HG02642 (cell line): ENCODE measurements at regions not wholly inside any gene's neighbourhood (a gene's known extent, or its start where the extent isn't known, plus 50 kb on each side); places are given as distances from the start of the nearest gene placed in this dataset.
"Not testable (repeated sequence)": the region's sequence is repeated elsewhere in the genome, so short reads cannot be mapped to it uniquely, and the experiment has no call there.

Experiments used
- ATAC-seq: cut with Tn5 transposase; IDR thresholded peaks from one replicate; pipeline ENCODE4 v1.9.1; 2021; ENCODE audit warnings: mild to moderate bottlenecking; ENCODE audit not compliant: unreplicated experiment, poor library complexity

DNA sequence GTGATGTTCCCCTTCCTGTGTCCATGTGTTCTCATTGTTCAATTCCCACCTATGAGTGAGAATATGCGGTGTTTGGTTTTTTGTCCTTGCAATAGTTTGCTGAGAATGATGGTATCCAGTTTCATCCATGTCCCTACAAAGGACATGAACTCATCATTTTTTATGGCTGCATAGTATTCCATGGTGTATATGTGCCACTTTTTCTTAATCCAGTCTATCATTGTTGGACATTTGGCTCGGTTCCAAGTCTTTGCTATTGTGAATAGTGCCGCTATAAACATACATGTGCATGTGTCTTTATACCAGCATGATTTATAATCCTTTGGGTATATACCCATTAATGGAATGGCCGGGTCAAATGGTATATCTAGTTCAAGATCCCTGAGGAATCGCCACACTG is 229.4 kb downstream of the HTR1A start:
- ATAC-seq: not testable (repeated sequence)

DNA sequence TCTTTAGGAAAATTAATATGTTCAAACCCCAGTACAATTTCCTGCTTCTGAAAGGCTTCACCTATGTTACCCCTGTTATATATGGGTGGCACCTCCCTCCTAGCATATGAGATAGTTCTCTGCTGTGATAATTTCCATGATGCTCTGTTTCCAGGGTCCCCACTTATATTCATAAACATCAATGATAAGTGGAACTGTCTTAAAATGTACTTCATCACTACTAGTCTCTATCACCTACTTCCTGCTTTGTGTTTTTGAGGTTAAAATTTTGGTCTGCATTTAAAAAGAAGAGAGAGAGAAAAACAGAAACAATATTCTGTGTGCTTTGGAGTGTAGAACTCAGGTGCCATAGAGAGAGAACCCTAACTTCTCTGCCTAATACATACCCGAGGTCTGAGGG is 234.7 kb downstream of the HTR1A start:
- peak; percentile 46 for ATAC-seq

DNA sequence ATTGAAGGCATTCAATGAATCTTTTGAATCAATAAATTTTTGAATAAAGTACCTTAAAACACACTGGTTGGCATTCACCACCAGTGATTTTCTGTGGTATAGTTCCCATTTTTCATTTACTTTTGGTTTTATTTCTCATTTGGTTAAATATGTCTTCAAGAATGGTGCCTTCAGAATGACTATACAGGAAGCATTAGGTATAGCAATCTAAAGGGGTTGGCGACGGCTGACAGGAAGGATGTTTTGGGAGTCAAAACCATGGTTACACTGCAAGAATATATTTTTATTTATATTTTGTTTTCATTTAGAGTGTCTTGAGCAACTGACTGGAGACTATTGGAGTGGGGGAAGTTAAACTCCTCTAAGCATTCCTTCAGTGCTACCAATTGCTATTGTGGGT is 235.7 kb downstream of the HTR1A start:
- ATAC-seq: peak; percentile 61

DNA sequence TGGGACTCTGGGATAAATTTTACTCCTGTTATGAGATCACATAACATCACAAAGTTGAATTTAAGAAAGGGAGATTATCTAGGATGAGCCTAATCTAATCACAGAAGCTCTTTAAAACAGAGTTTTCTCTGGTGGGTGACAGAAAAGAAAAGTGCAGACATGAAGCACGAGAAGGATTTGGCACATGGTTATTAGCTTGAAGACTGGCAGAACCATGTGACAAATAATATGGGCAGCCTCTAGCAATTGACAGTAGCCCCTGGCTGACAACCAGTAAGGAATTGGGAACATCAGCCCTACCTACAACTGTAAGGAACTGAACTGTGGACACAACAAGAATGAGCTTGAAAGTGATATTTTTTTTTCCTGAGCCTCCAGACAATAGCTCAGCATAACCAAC is 243.1 kb downstream of the HTR1A start:
- no peak for ATAC-seq

DNA sequence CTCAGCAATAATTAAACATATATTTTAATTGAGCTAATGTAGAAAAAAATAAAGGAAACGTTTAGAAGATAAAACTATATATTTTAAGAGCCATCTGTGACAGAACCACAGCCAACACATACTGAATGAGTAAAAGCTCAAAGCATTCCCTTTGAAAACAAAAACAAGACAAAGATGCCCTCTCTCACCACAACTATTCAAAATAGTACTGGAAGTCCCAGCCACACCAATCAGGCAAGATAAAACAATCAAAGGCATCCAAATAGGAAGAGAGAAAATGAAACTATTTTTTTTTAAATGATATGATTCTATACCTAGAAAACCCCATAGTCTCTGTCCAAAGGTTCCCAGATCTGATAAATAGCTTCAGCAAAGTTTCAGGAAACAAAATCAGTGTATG is 262.0 kb downstream of the HTR1A start:
- ATAC-seq: no peak

DNA sequence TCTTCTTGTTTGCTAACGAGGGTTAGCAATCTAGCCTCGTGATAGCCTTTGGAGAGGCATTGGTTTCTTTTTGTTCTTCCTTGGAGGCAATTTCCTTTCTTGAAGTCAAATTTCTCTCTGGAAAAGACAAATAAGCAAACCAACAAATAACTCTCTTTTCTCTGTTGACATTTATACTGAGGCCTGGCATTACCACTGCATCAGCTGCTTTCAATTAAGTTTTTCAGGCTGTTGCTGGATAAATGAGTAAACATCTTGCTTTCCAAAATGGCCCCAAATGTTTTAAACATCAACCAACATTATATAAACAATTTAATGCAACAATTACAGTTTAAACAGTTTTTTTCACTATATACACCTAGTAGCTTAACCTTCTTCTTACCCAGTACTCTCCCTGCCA is 264.4 kb downstream of the HTR1A start:
- ATAC-seq: no peak

DNA sequence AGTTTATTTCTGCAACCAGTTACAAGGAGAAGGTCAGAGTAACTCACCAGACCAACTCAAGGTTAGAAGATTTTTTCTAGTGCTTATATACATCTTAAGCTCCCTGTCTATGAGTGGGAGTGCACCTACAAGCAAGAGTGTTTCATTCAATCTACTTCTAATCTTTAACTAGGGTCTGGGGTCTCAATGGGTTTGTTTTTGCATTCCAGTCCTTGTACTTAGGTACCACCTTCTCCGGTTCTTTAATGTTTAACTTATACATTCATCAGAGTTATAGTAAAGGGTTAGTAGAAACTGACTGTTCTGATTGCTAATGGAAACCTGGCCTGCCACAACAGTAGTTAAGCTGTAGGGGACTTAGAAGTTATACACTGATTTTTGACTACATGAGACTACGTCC is 271.7 kb downstream of the HTR1A start:
- ATAC-seq: no peak

DNA sequence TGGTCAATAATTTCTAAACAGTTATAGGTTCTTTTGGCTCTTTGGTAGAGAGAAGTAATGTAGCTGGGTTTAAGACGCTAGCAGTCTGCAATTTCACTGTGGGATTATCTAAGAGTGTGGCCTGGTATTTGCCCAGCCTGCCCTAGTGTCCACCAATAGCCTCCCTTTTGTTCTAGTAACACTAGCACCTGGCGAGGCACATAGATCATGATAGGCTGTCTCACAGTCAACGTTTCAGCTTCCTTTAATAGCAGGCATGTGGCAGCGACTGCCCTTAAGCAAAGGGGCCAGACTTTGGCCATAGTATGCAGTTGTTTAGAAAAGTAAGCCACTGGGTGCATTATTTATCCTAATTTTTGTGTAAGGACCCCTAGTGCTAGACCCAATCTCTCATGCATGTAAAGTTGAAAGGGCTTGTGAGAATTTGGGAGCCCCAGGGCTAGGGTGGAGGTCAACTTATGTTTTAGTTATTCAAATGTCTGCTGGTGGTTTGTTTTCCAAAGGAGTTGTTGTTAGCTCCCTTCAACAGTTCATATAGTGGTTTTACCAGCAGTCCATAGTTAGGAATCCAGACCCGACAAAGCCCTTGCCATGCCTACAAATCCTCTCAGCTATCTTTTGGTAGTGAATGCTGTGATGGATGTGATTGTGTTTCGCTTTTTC is 274.3 kb downstream of the HTR1A start:
- ATAC-seq: no peak

DNA sequence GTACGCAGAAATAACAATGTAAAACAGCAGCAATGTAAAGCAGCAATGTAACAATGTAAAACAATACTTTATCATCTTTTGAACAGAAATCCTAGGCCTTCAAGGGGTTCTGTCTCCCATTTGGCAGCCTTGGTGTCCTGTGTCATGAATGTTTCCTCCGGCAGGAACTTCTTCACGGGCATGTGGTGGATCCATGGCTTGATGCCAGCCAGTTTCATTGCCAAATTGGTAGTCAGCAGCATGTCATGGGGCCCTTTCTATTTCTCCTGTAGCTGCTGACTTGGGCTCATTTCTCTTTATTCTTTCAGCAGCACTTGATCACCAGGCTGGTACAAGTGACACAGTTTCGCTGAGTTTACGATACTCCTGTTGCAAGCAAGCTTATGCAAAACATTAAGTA is 275.3 kb downstream of the HTR1A start:
- ATAC-seq: no peak

DNA sequence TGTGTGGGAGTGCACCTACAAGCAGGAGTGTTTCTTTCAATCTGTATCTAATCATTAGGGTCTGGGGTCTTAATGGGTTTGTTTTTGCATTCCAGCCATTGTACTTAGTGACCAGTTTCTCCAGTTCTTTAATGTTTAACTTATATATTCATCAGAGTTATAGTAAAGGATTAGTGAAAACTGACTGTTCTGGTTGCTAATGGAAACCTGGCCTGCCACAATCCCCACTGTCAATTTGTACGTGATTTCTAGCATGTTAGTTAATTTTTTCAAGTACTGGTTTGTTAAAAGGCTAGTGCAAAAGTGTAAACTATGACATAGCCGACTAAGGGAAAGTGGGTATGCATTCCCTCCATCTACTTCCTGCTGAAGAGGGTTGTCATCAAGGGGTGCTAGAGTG is 276.1 kb downstream of the HTR1A start:
- no peak for ATAC-seq

DNA sequence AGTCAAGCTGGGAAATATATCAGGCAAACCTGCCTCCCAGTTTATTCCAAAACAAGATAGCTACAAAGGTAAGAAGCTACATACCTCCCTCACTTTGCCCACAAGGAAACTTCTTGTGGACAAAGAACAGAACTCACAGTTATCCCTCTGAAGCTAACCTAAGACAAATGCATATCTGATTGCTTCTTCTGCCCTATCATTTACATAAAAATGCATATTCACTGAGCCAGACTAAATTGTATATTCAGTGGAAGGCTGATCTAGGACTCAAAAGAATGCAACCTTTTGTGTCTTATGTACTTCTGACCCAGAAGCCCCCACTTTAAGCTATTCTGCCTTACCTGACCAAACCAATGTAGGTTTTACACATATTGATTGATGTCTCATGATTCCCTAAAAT is 276.8 kb downstream of the HTR1A start:
- ATAC-seq: no peak

DNA sequence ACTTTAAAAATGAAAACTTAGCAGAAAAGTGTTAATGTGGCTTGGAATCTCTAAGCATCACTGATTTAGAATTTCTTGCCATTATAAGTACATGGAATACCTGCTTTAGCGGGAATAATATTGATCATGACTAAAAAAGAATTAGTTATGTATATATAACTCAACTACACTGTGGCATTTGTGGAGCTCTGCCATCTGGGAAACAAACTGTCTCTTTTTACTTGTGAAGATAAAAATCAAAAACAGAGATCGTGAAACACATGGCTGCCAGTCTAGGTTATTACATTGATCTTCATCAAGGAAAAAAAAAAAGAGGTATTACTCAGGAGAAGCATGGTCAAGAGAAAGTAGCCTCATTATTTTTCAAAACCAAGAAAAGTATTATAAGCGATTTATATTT is 287.4 kb downstream of the HTR1A start:
- ATAC-seq: no peak

DNA sequence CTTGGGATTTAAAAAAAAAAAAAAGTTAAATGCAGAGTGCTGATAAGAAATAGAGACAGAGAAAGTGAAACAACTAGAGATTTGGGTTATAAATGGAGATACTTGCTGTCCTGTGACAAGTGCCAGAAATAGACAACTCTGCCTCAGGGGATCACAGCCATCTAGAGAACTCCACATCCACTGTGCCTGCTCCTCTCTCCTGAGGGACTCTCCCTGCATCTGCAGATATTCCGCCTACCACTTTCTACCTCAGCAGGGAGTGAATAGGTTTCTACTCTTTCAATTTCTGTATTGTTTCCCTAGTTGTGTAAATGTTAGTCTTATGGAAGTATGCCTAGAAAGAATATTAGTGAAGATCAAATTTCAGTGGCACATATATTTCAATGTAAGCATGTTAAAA is 307.2 kb downstream of the HTR1A start:
- ATAC-seq: no peak

DNA sequence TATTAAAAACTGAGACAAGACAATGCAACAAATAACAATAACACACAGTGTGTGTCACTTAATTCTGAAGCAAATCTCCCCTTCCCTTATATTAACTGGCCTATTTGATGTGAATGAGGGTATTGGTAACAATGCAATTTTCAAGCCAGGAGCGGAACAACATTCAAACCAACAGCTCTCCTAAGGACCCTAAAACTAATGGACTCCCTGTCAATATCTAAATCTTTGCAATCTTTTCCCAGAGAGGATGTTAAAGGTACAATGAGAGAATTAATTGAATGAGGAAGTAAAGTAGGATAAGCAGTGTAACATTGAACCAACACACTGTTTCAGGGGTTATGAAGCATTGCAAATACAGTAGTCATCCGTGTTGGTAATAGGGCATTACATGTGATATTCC is 311.7 kb downstream of the HTR1A start:
- ATAC-seq: no peak

DNA sequence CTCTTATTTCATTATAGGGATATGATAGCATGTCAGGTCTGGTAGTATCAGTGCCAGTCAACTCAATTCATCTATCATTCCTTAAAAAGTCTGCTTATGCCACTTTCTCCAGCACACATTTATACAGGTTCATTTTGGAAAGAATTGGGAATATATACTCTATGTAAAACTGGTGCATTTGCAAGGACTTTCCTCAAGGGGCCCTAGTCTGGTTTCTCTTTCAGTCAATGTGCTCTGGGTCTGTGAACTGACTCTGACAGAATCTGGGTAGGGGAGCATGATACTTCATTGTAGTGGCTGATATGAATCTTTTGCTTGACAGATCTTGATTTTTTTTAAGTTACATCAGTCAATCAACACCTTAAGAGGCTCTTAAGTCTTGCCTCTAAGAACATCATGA is 313.9 kb downstream of the HTR1A start:
- no peak for ATAC-seq

DNA sequence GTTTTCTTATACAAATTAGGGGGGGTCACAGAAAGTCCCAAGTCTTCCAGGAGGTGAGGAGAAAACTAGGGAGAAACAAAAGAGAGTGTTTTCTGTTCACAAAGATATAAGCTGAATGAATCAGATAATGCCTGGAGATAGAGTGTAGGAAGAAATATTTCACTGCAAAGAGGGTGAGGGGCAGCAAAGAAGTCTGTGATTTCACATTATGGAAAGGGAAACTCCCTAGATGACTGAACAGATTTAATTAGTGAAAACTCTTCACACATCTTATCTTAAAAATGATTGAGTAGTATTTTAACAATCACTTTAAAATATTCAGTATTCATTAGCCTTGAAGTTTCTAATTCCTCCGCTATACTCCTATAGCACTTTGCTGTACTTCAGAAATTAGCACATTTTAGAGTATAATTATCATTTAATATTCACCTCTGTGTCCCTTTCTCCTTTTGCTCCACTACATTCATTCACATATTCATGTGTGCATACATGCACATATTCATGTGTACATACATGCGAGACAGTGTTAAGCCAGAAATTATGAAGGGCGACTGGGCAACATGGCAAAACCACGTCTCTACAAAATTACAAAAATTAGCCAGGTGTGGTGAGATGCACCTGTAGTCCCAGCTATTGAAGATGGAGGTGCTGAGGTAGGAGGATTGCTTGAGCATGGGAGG is 332.2 kb downstream of the HTR1A start:
- no peak for ATAC-seq

DNA sequence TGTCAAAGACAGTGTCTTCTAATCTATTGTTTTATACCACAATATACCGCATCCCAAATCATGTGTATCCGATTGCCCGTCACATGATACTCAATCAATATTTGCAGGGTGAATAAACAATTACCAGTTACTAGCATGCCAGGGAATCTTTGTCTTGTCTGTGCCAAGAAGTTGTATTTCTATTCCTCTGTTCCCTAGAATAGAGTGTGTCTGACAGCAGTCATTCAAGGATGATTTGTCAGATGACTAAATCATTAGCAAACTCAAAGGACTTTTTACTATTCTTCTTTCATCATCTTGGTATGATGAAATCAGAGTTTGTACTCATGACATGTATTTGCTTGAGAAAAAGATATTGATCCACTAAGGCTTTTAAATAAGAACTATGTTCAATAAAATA is 348.8 kb downstream of the HTR1A start:
- ATAC-seq: no peak

DNA sequence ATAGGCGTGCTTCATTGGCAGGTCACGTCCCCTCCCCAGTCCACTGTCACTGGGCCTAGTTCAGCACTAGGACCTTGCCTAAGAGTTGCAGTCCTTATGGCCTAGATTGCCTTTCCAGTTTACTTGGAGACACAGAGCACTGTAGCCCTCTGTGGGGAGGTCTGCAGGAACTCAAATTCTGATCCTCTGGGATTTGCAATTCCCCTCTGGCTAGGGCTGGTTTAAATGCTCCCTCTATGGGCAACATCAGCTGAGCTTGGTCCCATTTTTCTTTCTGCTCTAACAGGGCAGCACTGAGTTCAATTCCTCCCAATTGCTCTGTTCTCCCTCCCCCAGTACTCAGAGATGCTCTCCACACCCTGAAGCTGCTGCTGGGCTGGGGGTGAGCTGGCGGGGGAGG is 358.2 kb downstream of the HTR1A start:
- ATAC-seq: no peak

DNA sequence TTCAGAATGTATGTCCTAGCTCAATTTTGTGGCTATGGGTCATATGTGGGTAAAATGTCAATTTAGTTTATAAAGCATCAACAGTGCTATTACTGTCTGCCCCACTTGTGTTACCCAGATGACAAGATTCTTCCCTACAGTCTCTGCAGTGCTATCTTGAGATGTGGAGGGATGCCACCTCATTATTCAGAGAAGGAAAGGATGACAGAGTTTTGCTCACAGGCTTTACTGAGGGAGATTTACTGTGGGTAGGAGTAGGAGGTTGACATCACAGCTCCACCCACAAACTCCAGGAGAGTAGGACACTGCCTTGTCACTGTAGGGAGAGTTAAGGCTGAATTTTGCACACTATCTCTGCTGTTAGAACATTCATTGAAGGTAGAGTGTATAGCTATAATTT is 359.3 kb downstream of the HTR1A start:
- no peak for ATAC-seq

DNA sequence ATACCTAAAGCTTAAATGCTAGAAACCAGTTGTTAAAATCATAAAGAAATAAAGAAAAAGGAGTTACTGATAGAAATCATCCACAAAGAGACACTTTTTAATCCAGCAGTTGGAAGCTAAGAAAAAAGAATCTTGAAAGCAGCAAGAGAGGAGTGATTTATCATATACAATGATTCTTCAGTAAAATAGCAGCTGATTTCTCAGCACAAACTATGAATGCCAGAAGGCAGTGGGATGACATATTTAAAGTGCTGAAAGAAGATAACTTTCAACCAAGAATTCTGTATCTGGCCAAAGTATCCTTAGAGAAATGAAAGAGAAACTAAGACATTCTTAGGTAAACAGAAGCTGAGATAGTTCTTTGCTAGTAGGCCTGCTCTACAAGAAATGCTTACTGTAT is 366.0 kb downstream of the HTR1A start:
- ATAC-seq: no peak

DNA sequence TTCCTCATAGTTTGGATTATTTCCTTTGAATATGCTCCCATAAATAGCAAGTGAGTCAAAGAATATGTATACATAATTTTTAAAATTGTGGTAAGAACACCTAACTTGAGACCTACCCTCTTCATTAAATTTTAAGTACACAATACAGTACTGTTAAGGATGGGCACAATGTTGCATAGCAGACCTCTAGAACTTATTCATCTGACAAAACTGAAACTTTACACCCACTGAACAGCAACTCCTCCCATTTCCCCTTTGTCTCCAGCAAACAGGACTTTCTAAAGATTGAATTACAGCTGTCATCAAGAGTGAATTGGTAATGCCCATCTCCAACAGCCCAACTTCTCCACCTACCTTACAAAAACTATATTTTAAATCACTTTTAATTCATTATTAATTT is 388.9 kb downstream of the HTR1A start:
- ATAC-seq: no peak

DNA sequence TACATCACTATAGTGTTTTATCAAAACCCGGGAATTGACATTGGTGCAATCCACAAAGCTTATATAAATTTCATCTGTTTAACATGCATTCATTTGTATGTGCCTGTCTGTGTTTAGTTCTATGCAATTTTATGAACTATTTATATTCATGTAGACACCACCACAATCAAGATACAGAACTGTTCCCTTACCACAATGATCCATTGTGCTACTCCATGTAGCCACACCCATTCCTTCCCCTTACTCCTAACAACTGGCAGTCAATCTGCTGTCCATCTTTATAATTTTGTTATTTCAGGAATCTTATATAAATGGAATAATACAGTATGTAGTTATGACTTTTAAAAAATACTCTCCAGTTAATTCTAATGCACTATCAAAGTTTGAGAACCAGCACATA is 389.5 kb downstream of the HTR1A start:
- ATAC-seq: no peak
